NCI-H82 treated with DMSO at 0.1 percent for 48 hours (cell line): ENCODE measurements at regions not wholly inside any gene's neighbourhood (a gene's known extent, or its start where the extent isn't known, plus 50 kb on each side); places are given as distances from the start of the nearest gene placed in this dataset.
"Not testable (repeated sequence)": the region's sequence is repeated elsewhere in the genome, so short reads cannot be mapped to it uniquely, and the experiment has no call there.

Experiments used
- DNase-seq: peaks from one replicate; lab custom pipeline; 2025; ENCODE audit not compliant: unreplicated experiment; lab: John Stamatoyannopoulos, UW

GRCh38 chr12:60441577-60441976, 845.7 kb downstream of the SLC16A7 start:
- DNase-seq, result no peak

- DNase-seq, result no peak
Measured at GRCh38 chr12:60451457-60451856, 855.6 kb downstream of the SLC16A7 start.

GRCh38 chr12:60465060-60465459, 869.2 kb downstream of the SLC16A7 start:
- no peak for DNase-seq

GRCh38 chr12:60468546-60468945, 872.7 kb downstream of the SLC16A7 start:
- no peak for DNase-seq

GRCh38 chr12:60475825-60476224, 880.0 kb downstream of the SLC16A7 start:
- DNase-seq, result no peak

GRCh38 chr12:60487284-60487683, 891.5 kb downstream of the SLC16A7 start:
- no peak for DNase-seq

- no peak for DNase-seq
Measured at GRCh38 chr12:60489071-60489470, 893.2 kb downstream of the SLC16A7 start.

GRCh38 chr12:60494244-60494643, 898.4 kb downstream of the SLC16A7 start:
- no peak for DNase-seq

- DNase-seq, result no peak
Measured at GRCh38 chr12:60498656-60499055, 902.8 kb downstream of the SLC16A7 start.

GRCh38 chr12:60501124-60501729, 905.4 kb downstream of the SLC16A7 start:
- no peak for DNase-seq

- DNase-seq, result no peak
Measured at GRCh38 chr12:60522684-60523400, 927.0 kb downstream of the SLC16A7 start.

- DNase-seq, result no peak
Measured at GRCh38 chr12:60529261-60529660, 933.4 kb downstream of the SLC16A7 start.

GRCh38 chr12:60529723-60530122, 933.9 kb downstream of the SLC16A7 start:
- DNase-seq, result no peak

- no peak for DNase-seq
Measured at GRCh38 chr12:60535363-60535762, 939.5 kb downstream of the SLC16A7 start.

GRCh38 chr12:60539592-60539991, 943.8 kb downstream of the SLC16A7 start:
- DNase-seq, result no peak

GRCh38 chr12:60568914-60569313, 973.1 kb downstream of the SLC16A7 start:
- no peak for DNase-seq

- DNase-seq, result no peak
Measured at GRCh38 chr12:60577607-60578006, 981.8 kb downstream of the SLC16A7 start.

- DNase-seq, result not testable (repeated sequence)
Measured at GRCh38 chr12:60587664-60588063, 991.8 kb downstream of the SLC16A7 start.

- no peak for DNase-seq
Measured at GRCh38 chr12:60594035-60594711, 998.3 kb downstream of the SLC16A7 start.

- DNase-seq, result no peak
Measured at GRCh38 chr12:60602601-60603000, 1006.8 kb downstream of the SLC16A7 start.

- DNase-seq, result not testable (repeated sequence)
Measured at GRCh38 chr12:60603475-60603874, 1007.6 kb downstream of the SLC16A7 start.

GRCh38 chr12:60616400-60616799, 1020.6 kb downstream of the SLC16A7 start:
- no peak for DNase-seq
